HG03139 (cell line): ENCODE measurements at regions not wholly inside any gene's neighbourhood (a gene's known extent, or its start where the extent isn't known, plus 50 kb on each side); places are given as distances from the start of the nearest gene placed in this dataset.
"Not testable (repeated sequence)": the region's sequence is repeated elsewhere in the genome, so short reads cannot be mapped to it uniquely, and the experiment has no call there.

Experiments used
- ATAC-seq: cut with Tn5 transposase; IDR thresholded peaks from one replicate; pipeline ENCODE4 v1.9.1; 2021; ENCODE audit not compliant: unreplicated experiment

DNA sequence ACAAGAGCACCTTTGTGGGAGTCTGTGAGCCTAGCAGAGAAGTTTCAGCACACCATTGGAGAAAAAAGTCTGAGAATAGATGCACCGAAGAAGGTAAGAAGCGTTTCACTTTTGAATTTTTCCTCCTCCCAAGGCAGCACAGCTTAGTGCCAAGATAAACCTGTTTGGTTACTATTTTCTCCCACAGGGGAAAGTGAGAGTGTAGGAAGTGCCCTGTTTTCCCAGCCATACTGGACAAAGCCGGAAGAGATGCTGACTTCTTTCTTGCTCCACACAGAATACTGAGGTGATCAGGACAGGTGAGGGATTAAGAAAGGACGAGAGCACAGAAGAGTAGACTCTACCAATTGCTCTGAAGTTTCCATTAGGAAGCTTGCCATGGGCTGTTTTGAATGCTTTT is 1011.0 kb upstream of the MIR17HG start:
- no peak for ATAC-seq

DNA sequence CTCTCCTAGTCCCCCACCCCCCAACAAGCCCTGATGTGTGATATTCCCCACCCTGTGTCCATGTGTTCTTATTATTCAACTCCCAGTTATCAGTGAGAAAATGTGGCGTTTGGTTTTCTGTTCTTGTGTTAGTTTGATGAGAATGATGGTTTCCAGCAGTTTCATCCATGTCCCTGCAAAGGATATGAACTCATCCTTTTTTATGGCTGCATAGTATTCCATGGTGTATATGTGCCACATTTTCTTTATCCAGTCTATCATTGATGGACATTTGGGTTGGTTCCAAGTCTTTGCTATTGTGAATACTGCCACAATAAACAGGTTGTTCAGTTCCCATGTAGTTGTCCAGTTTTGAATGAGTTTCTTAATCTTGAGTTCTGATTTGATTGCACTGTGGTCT is 1006.1 kb upstream of the MIR17HG start:
- not testable (repeated sequence) for ATAC-seq

DNA sequence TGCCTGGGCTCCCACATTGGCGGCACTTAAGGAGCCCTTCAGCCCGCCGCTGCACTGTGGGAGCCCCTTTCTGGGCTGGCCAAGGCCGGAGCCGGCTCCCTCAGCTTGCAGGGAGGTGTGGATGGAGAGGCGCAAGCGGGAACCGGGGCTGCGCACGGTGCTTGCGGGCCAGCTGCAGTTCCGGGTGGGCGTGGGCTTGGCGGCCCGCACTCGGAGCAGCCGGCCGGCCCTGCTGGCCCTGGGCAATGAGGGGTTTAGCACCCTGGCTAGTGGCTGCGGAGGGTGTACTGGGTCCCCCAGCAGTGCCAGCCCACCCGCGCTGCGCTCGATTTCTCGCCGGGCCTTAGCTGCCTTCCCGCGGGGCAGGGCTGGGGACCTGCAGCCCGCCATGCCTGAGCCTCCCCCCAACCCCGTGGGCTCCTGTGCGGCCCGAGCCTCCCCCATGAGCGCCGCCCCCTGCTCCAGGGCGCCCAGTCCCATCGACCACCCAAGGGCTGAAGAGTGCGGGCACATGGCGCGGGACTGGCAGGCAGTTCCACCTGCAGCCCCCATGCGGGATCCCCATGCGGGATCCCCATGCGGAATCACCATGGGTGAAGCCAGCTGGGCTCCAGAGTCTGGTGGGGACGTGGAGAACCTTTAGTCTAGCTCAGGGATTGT is 998.9 kb upstream of the MIR17HG start:
- ATAC-seq = not testable (repeated sequence)

DNA sequence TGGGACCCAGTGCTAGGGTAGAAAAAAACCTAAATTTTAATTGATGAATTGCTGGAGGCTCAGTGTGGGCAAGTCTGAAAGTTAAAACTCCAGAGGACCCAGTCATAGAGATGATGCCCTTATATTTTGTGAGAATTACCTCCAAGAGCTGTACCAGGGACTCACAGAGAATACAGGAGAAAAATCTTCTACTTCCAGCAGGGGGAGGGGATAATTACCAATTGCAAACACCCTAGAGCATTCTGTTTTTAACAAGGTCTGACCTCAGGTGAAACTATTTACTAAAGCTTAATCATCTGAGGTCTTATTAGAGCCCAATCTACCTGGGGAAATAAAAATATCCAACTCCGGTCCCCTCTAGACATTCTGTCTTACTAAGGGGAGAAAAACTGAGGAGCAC is 994.7 kb upstream of the MIR17HG start:
- no peak for ATAC-seq

GRCh38 chr13:90355162-90355751 is 992.2 kb upstream of the MIR17HG start:
- no peak for ATAC-seq

GRCh38 chr13:90360785-90361184 is 986.7 kb upstream of the MIR17HG start:
- ATAC-seq = no peak

DNA sequence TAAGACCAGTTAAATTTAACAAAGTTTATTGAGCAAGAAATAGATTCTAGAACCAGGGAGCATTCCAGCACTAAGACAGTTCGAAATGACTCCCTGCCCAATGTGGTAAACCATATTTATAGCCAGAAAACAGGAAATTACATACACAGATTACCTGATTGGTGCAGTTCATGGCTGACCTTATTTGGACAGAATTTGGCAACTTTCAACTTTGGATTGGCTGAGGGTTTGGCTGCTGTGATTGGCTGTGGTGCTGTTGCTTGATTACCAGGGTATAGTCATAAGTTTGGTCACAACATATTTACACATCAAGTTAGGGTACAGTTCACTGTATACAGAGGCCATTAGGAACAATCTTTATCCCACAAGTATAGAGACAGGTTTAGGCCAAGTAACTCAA is 984.8 kb upstream of the MIR17HG start:
- no peak for ATAC-seq

DNA sequence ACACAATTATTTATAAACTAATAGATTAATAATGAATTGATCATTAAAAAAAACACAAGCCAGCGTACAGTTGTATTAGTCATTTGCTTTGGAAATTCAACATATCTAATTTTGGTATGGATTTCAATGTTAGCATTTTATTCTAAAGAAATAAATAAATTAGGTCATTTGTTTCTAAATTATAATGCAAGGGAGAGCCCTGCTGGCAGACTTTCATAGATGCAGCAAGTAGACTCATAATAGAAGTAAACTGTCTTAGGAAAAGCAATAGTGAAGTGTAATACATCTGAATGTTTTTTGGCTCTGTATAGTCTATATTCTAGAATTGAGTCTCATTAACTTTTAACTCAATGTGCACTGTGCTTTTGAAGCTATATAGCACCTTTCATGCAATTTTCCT is 982.4 kb upstream of the MIR17HG start:
- ATAC-seq = no peak

GRCh38 chr13:90374168-90374567 is 973.3 kb upstream of the MIR17HG start:
- no peak for ATAC-seq

- ATAC-seq = no peak
Observed at GRCh38 chr13:90375851-90376250, 971.6 kb upstream of the MIR17HG start.

DNA sequence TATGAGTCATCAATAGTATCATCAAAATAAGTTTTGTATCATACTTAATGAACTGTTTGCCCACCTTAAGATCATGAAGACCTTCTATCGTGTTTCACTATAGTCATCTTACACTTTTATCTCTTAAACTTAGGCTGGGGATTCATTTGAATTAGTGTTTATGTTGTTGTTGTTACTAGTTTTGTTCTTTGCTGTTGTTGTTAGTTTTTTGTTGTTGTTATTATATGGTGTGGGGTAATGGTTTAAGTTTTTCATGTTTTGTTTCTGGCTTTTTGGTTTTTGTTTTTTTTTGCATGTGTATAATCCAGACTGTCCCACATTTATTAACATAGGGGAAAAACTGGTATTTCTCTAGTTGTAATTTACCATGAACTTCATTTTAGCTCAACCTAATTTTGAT is 965.1 kb upstream of the MIR17HG start:
- ATAC-seq = no peak

GRCh38 chr13:90385781-90386489 is 961.6 kb upstream of the MIR17HG start:
- ATAC-seq = no peak

DNA sequence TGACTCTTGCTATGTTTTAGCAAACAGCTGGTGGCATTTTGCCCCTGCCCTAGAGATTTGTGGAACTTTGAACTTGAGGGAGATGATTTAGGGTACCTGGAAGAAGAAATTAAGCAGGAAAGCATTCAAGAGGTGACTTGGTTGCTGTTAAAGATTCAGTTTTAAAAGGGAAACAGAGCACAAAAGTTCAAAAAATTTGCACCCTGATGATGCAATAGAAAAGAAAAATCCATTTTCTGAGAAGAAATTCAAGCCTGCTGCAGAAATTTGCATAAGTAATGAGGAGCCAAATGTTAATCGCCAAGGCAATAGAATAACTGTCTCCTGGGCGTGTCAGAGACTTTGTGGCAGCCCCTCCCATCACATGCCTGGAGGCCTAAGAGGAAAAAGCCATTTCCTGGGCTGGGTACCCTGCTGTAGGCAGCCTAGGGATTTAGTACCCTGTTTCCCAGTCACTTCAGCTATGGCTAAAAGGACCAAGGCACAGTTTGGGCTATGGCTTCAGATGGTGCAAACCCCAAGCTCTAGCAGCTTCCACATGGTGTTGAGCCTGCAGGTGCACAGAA is 958.5 kb upstream of the MIR17HG start:
- ATAC-seq = no peak

- ATAC-seq = no peak
Observed at GRCh38 chr13:90389537-90389936, 958.0 kb upstream of the MIR17HG start.

- no peak for ATAC-seq
Observed at GRCh38 chr13:90393408-90393807, 954.1 kb upstream of the MIR17HG start.

DNA sequence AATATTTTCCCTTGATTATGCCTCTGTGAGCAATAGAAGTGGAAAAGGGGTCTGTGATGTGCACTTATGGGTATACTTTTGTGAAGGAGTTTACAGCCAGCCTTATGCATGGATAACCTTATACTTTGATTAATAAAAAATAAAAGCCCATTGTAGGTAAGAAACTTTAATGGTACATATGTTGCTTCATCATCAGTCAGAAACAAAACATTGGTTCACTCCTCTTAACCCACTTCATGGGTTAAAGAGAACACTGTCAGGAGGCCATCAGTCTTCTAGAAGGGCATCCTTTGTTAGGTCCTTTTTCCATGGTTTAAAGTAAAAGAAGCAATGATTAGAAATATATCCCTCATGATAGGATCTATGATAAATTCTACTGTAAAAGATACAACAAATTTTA is 952.1 kb upstream of the MIR17HG start:
- ATAC-seq = no peak

DNA sequence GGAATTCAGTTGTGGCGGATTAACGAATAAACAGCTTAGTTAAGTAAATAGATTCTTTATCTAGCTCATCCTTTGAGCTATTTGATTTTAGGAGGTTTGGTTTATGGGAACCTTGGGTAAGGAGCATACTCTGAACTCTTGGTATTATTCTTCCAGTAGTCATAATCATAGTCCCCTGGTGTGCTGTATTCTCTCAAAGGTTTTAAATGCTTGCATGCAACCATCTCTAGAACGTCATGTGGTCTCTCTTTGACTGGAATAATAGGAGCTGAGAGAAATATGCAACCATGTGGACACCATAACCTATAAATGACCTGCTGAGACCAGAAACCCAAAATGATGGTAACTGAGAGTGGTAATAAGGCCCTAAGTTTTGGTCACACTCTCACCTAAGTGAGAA is 951.6 kb upstream of the MIR17HG start:
- no peak for ATAC-seq

DNA sequence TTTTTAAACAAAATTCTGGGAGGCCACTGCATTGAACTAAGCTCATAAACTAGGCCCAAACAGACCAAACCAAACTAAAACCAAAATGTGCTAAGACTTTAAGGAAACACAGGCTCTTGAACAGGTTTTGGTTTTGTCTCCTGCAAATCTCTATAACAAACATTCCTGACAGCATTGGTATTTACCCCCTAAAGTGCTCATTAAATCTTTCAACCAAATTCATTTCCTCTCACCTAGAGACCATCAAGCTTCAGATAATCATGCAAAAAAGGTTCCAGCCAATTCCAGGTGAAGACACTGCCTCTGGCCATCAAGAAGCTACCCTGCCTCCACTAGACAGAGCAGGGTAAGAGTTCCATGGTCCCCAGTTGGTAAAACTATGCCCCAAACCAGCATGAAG is 951.2 kb upstream of the MIR17HG start:
- no peak for ATAC-seq

- ATAC-seq = no peak
Observed at GRCh38 chr13:90397503-90397902, 950.0 kb upstream of the MIR17HG start.

- no peak for ATAC-seq
Observed at GRCh38 chr13:90400372-90400771, 947.1 kb upstream of the MIR17HG start.

DNA sequence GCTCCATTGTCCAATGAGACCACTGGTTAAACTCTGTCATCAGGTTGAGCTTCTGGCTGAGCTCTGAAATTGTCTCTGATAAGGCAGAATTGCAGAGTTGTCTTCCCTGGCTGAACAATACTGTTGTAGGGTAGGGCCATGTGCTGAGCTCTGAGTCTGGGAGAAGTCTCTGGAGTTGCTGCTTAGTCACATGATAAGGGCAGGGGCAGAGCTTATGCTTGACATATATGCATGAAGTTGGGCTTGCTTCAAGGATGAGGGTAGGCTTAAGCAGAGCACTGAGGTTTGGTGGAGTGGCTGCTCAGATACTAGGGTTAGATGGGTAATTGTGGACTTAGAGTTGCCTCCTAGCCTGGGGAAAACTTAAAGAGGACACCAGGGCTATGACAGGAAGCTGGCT is 946.3 kb upstream of the MIR17HG start:
- no peak for ATAC-seq

DNA sequence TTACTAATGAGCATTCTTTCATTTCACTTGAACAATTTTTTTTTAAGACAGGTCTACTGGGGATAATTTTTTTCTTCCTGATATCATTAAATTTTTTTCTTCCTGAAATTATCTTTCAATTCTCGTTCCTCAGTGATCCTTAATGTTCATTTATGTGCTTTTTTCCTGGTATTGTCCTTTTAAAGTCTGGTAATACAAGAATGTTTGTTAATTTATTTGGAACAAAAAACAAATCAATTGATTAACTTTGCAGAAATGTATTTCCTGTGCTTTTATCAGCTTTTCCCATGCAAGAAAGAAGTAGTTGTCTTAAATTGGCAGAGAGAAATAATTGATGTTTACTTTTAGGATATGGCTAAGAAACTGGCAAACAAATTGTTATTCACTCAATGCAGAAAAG is 945.4 kb upstream of the MIR17HG start:
- ATAC-seq = no peak
